ENCODE measurements at regions not wholly inside any gene's neighbourhood (a gene's known extent, or its start where the extent isn't known, plus 50 kb on each side); places are given as distances from the start of the nearest gene placed in this dataset.

- no peak for DNase-seq
Observed at GRCh38 chr4:187541666-187542065, 453.9 kb upstream of the ZFP42 start.

DNA sequence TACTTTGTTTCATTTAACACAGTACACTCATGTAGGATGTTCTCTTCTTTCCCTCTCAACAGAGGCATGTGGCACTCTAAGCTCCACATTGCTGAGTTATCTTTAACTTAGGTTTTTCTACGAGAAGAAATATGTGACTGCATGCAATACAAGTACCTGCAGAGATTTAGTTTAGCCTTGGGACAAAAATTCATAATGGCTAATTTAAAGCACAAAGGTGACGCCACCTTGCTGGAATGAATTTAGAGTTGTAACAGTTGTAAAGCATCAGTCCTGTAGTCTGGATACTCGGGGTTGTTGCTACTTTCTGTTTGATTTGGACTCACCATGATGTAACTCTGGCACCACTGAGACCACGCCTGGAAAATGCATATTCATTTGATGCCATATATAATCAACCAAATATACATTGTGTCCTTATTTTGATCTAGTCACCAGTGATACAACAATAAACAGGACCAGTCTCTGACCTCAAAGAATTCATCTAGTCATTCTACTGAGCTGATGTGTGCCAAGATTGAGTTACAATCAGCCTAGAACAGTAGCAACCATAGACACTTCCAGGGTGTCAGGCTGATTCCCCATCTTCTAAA is 451.0 kb upstream of the ZFP42 start:
- no peak for DNase-seq

DNA sequence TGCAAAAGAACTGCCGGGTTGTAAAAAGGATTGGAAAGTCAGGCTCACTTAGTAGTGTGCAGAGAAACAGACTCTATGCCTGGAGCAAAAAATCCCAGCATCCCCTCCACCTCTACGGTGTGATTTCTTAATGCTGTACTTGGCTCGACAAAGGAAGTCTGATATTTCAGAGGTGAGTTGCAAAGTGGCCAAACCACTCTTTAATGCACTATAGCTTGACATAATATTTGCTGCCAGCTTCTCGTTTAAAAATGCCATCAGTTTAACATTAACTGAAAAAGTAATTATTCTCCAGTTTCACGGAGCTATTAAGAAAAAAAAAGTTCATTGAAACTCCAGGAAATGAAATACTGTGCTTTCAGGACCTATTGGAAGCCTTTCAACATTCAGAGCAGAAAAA is 448.3 kb upstream of the ZFP42 start:
- peak; percentile 5 for DNase-seq

DNA sequence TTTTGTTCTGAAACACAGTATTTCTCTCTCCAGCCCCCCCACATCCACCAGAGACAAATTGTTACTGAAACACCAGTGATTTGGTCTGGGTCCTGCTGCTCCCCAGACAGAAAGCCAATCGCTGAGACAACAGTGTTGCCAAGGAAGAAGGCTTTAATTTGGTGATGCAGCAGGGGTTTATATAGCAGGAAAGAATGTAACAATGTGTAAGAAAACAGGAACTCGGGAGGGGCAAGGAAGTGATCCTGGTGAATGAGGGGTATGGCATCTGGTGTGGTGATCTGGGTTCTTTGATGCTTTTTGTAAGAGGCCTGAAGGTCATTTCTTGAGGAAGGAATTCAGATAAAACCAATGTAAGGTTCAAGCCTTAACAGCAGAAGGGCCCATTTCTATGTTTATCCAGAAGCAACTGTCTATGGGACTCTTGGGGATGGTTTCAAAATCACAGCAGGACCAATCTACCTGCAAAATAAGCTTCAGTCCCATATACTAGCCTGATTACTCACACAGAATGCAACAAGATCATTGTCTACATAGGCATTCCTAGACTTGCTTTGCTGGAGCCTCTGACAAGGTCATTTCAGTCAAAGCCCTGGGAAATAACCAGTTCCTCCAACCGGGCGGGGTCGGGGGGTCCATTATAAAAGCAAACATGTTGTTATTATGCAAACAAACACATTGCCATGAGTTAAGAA is 445.2 kb upstream of the ZFP42 start:
- DNase-seq = peak; percentile 45

GRCh38 chr4:187552781-187553180 is 442.8 kb upstream of the ZFP42 start:
- DNase-seq = no peak

GRCh38 chr4:187555174-187555573 is 440.4 kb upstream of the ZFP42 start:
- no peak for DNase-seq

- peak; percentile 9 for DNase-seq
Observed at GRCh38 chr4:187558391-187558790, 437.2 kb upstream of the ZFP42 start.

GRCh38 chr4:187562345-187562744 is 433.2 kb upstream of the ZFP42 start:
- DNase-seq = no peak

DNA sequence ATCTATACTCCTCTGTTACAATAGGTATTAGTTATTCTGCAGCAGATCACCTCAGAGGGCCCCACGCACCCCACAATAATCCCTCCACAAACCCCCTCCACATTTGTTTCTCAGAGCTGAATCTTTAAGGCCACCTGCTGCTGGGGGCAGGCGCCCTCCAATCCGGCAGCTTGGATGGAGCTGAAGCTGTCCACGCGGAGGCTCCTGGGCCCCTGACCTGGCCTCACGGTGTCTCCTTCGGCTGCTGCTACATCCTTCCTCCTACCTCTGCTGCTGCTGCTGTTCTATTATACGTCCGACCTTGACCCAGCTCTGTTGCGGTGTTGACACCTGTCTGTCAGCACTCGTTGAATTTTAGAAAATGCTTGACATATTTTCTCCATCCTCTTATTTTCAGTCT is 430.2 kb upstream of the ZFP42 start:
- DNase-seq = no peak

- DNase-seq = no peak
Observed at GRCh38 chr4:187569871-187570270, 425.7 kb upstream of the ZFP42 start.

DNA sequence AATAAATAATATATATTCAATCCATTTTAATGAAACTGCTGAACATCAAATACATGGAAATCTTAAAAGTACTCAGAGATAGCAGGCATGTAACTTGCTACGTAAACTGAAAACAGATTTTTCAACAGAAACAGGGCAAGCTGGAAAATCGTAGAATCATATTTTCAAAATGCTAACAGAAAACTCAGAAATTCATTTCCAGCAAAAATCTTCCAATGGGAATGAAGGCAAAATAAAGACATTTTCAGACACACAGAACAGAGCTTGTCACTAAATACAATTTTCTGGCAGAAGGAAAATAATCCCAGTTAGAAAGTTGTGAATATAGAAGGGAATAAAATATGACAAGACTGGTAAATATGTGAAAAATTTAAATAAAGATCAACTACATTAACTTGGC is 419.9 kb upstream of the ZFP42 start:
- no peak for DNase-seq

DNA sequence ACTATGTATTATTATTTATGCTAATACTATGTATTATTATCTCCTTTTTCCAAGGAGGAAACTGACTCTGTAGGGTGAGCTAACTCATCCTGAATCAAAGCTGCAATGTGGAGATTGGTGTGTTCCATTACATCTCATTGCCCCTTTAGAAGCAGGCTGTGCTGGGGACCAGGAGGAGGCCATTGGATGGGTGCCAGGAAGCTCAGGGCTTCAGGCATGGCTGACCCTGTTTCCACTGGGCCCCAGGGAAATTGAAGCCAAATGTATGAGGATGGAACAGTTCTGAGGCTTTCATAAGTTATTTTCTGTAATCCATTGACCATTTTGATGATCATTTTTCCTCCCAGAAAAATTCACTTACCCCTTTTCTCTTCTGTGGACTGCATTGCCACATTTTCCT is 418.8 kb upstream of the ZFP42 start:
- no peak for DNase-seq

DNA sequence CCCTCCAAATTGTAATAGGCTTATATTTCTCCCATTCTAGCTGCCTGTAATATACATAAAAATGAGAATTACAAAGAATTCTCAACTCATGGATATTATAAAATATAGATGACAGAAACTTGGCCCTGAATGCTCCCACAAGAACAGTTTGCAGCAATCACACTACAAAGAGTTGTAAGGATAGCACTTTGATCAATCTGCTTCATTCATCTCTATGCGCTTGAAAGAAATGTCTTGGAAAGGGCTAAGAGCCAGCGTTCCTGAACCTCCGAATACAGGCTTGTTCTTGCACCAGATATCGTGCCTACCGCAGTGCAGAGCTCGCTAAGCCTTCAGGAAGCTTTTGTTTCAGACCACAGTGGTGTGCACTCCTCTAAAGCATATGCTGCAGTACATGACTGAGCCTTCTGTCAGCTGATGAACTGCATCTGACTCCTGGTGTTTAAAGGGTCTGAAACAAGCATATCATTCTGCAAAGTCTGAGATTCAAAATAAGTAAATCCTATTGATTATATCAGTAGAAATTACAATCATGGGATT is 417.6 kb upstream of the ZFP42 start:
- DNase-seq = peak; percentile 49

- peak; percentile 16 for DNase-seq
Observed at GRCh38 chr4:187586892-187587291, 408.7 kb upstream of the ZFP42 start.

DNA sequence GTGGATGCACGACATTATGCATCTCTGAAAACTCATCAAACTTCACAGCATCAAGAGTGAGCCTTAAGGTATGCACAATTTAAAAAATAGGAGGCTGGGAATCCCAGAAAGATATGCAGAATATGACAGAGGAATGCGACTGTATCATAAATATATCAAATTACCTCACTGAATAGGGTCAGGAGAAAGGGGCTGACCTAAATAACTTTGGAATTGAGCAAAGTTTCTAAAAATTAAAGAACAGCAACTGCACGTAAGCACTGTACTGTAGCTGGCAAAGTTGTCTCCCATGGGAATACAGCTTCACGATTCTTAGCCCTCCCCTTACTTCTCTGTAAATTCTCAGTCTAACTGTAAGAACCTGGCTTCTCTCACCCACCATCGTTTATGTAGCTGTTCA is 397.4 kb upstream of the ZFP42 start:
- DNase-seq = peak; percentile 72

DNA sequence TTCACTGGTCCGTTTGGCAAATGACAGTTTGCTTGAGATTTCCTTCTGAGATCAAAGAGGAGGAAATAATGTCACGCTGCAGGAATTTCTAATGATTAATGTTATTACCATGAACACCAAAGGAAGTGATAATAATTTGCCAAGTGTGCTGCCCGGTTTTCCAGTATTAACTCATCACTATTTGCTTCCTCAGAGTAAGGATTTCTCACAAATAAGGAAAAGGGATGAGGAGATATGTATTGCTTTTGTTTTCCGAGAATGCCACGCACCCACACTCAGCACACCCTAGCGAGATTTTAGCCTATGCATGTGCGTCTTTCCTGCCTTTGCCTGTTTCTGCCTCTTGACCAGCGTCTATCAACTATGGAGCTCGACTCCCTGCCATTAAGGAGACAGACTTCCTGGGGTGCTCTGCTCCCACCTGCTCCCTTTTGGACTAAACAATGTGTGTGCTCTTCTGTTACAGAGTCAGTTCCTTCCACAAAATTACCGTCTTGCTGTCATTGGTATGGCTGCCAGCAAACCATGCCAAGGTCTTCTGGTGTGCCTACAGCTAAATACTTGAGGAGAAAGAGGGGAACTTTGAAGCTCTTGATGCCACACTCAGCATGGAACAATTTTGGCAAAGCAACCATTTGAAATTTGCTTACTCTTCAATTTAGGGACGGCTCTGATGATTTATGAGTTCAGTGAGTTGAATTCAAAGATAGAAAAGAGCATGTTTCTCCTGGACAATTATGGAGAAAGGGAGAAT is 393.1 kb upstream of the ZFP42 start:
- peak; percentile 73 for DNase-seq

DNA sequence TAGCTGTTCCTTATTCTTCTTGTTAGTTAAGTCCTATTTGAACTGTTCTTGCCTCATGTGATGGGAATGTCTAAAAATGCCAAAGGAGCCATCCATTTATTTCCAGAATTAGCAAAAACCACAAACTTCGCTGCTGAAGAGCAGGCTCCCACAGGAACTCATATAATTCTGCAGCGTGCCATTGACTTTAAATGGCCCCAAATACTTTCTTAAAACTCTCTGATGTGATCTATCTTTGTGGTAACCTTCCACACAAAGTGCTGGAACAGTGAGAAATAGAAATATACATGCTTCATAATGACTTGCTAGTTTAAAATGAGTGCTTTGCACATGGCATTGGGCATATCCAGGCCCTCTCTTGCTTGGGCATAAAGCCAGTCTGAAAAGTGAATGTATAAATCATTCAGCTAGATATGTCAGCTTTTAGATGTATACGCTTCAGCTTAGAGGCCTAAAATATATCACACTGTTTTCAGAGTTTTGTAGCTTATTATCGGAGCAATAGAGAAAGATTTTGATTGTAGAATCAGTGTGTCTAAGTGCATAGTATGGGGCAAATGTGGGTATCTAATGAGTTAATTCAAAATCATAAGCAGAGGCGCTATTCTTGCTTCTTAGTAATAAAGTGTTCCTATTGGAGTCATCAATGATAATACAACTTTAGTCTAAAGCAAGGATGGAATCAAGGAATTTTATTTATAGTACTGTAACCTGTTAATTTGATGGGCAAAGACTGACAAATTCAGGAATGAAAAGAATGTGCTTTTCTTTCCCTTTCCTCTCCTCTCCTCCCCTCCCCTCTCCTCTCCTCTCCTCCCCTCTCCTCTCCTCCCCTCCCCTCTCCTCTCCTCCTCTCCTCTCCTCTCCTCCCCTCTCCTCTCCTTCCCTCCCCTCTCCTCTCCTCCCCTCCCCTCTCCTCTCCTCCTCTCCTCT is 392.2 kb upstream of the ZFP42 start:
- DNase-seq = peak; percentile 97

DNA sequence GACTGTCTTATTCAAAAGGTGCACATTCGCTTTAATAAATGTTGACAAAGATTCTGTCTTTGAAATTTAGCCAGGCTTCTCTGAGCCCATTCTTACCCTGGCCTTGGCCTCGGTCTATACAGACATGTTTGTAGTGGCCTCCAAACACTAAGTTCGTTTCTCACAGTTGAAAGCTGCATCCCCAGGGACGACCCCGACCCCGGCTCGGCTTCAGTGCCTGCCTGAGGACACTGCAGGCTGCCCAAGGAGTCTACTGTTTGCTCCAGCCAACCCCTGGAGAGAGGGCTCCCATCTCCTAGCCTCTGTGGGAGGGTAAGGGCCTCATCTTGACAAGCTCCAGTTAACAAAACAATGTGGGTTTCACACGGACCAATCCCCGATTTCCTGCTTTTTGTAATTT is 390.6 kb upstream of the ZFP42 start:
- DNase-seq = no peak

DNA sequence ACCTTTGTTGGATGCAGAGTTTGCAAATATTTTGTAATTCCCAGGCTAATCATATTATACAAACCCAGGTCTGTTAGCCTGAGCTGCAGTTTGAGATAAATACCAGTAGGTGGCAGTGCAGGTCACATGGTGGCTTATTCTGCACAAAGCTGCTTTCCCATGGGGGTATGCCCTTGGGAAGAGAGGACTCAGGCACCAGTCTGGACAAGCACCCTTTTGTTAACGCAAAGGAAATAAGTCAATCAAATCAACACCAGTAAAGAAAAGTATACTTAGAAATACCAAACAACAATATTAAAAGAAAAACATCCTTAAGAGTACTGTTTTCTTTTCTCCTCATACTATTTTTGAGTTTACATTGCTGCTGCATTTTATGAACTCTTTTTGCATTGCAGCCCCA is 389.0 kb upstream of the ZFP42 start:
- DNase-seq = peak; percentile 76

DNA sequence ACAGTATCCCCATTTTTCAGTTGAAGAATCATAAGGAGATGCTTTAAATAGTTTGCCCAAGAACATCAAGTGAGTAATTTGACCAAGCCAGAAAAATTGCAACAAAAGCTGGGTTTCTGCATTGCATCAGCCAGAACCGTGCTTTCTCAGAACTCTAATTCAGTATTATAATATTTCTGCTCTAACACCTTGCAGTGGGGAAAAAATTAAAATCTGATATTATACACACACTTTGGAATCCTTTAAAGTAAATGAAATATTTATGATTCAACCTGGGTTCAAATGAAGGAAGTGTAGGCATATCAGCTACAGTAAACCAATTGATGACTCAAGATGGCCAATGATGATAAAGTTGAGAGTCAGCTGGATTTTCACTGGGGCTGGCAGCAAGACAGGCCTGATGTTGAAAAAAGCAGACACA is 387.6 kb upstream of the ZFP42 start:
- DNase-seq = peak; percentile 82

DNA sequence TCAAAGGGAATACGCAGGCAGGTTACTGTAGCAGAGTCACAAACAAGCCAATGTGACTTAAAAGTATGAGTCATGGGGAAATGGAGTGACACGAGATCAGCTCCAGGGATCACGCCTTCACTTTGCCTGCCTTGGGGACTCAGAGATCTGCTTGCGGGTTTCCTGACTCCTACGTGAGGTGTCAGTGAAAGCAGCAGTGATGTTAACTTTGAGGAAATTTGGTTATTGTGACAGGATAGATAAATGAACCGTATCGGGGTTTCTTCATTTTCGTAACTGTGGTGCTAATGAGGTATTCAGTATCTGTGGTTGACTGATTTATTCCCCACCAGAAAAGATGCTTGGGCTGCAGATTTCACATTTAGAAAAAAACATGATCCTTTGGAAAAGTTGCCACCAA is 383.3 kb upstream of the ZFP42 start:
- DNase-seq = no peak

- DNase-seq = no peak
Observed at GRCh38 chr4:187613089-187613839, 382.3 kb upstream of the ZFP42 start.

Measured in fibroblast of upper back skin (primary cell).